ENCODE measurements at regions not wholly inside any gene's neighbourhood (a gene's known extent, or its start where the extent isn't known, plus 50 kb on each side); places are given as distances from the start of the nearest gene placed in this dataset.

DNA sequence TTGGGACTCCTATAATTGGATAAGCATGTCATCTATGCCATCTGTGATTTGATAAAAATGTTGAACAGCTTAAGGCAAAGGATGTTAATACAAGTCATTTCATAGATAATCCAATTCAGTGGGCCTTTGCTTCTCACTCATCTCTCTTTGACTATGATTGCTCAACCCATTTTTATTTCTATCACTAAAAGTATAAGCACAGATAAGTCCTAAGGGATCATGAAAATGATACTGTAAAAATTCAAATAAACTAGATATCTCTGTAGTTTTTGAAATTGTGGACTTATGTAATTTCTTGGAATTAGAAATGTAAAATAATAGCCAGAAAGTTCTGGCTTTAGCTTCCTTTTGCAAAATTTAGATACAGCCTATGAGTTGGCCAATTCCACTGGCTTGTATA is 440.3 kb downstream of the POM121L12 start:
- H3K9me3 Mint-ChIP-seq = no peaks in the 10 kb centered on the region
- H3K27ac Mint-ChIP-seq = no peak overlapping the region
- Histone ChIP-seq H3K9ac (ENCODE audit: extremely low read depth, low read length, poor library complexity, severe bottlenecking) (no peak overlapping the region), H3K36me3 (ENCODE audit: control insufficient read depth, insufficient read depth, low read length) (no peaks in the 10 kb centered on the region), H3K4me3 (ENCODE audit: low read length) (no peak overlapping the region), H3K4me1 (ENCODE audit: control insufficient read depth, insufficient read depth, low read length) (peaks cover 9% of the 10 kb centered on the region), H3K27me3 (ENCODE audit: control insufficient read depth, insufficient read depth, low read length, poor library complexity, severe bottlenecking) (no peaks in the 10 kb centered on the region), H3K27ac (ENCODE audit: low read depth, low read length) (no peak overlapping the region), H3K9me3 (ENCODE audit: control insufficient read depth, low read length) (no peaks in the 10 kb centered on the region)
- peaks cover 12% of the 10 kb centered on the region for H3K4me1 Mint-ChIP-seq
- H3K4me3 Mint-ChIP-seq = no peak overlapping the region
- no peak for DNase-seq
- TF ChIP-seq, protein P1, sequence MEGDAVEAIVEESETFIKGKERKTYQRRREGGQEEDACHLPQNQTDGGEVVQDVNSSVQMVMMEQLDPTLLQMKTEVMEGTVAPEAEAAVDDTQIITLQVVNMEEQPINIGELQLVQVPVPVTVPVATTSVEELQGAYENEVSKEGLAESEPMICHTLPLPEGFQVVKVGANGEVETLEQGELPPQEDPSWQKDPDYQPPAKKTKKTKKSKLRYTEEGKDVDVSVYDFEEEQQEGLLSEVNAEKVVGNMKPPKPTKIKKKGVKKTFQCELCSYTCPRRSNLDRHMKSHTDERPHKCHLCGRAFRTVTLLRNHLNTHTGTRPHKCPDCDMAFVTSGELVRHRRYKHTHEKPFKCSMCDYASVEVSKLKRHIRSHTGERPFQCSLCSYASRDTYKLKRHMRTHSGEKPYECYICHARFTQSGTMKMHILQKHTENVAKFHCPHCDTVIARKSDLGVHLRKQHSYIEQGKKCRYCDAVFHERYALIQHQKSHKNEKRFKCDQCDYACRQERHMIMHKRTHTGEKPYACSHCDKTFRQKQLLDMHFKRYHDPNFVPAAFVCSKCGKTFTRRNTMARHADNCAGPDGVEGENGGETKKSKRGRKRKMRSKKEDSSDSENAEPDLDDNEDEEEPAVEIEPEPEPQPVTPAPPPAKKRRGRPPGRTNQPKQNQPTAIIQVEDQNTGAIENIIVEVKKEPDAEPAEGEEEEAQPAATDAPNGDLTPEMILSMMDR (conservative IDR thresholded peaks at IDR 0.05) = no peak
- no peaks in the 10 kb centered on the region for H3K27me3 Mint-ChIP-seq (ENCODE audit: insufficient read depth)
- H3K36me3 Mint-ChIP-seq (ENCODE audit: low read depth) = no peaks in the 10 kb centered on the region

DNA sequence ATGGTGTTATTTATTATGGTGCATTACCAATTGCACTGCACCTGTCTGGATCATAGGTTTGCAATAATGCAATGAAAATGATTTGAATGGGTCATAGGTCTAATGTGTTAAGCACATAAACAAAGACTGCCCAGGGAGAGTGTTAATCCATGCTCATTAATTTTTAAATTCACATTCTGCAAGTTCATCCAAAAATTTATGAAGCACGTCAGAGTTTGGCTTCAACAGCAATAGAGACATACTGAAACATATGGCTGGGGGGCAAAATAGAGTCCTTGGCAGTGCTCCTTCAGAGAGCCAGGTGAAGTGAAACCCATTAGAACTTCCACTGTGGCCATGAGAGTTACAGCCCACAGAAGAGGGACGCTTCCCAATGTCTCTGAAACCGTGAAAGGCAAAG is 441.1 kb downstream of the POM121L12 start:
- no peaks in the 10 kb centered on the region for H3K9me3 Mint-ChIP-seq
- WGBS, 2 experiments (ENCODE audit: insufficient coverage in 1 of 2, insufficient read length in 1 of 2) = 90 to 100% methylated on average over 1 to 3 of the region's 3 CpGs

DNA sequence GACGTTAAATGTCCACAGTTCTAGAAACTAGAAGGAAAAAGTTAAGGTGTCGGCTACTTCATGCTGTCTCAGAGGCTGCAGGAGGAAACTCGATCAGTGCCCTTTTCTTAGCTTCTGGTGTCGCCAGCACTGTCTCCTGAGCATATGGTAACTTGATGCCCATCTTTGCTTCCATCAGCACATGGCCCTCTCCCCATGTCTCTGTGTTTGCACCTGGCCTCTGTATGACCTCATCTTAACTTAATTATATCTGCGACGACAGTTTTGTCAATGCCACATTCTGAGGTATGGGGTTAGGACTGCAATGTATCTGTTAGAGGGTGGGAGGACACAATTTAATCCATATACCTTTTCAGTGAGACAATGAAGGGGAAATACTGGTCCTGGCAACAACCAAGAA is 449.9 kb downstream of the POM121L12 start:
- no peak for DNase-seq
- Histone ChIP-seq H3K9me3 (ENCODE audit: control insufficient read depth, low read length) (no peaks in the 10 kb centered on the region), H3K36me3 (ENCODE audit: control insufficient read depth, insufficient read depth, low read length) (no peaks in the 10 kb centered on the region), H3K4me1 (ENCODE audit: control insufficient read depth, insufficient read depth, low read length) (no peaks in the 10 kb centered on the region), H3K9ac (ENCODE audit: extremely low read depth, low read length, poor library complexity, severe bottlenecking) (no peak overlapping the region), H3K4me3 (ENCODE audit: low read length) (no peak overlapping the region), H3K27me3 (ENCODE audit: control insufficient read depth, insufficient read depth, low read length, poor library complexity, severe bottlenecking) (no peaks in the 10 kb centered on the region), H3K27ac (ENCODE audit: low read depth, low read length) (no peak overlapping the region)
- TF ChIP-seq, protein P1 (conservative IDR thresholded peaks at IDR 0.05) = no peak
- Mint-ChIP-seq H3K4me3 (no peak overlapping the region), H3K4me1 (no peaks in the 10 kb centered on the region), H3K36me3 (ENCODE audit: low read depth) (no peaks in the 10 kb centered on the region), H3K27ac (no peak overlapping the region), H3K9me3 (no peaks in the 10 kb centered on the region), H3K27me3 (ENCODE audit: insufficient read depth) (no peaks in the 10 kb centered on the region)
- WGBS, 2 experiments (ENCODE audit: insufficient coverage in 1 of 2, insufficient read length in 1 of 2) = 93 to 94% methylated on average over 4 to 6 of the region's 6 CpGs

More for the DNA sequence above, 441.1 kb downstream of the POM121L12 start:
- TF ChIP-seq, protein P1 (conservative IDR thresholded peaks at IDR 0.05) = no peak
- no peak overlapping the region for H3K4me3 ChIP-seq (ENCODE audit: low read length)
- Mint-ChIP-seq H3K36me3 (ENCODE audit: low read depth) (no peaks in the 10 kb centered on the region), H3K4me3 (no peak overlapping the region), H3K4me1 (peaks cover 12% of the 10 kb centered on the region), H3K27me3 (ENCODE audit: insufficient read depth) (no peaks in the 10 kb centered on the region), H3K27ac (no peak overlapping the region)
- H3K9me3 ChIP-seq (ENCODE audit: control insufficient read depth, low read length) = no peaks in the 10 kb centered on the region
- H3K27ac ChIP-seq (ENCODE audit: low read depth, low read length) = no peak overlapping the region
- H3K4me1 ChIP-seq (ENCODE audit: control insufficient read depth, insufficient read depth, low read length) = peaks cover 9% of the 10 kb centered on the region
- H3K27me3 ChIP-seq (ENCODE audit: control insufficient read depth, insufficient read depth, low read length, poor library complexity, severe bottlenecking) = no peaks in the 10 kb centered on the region
- no peak for DNase-seq
- no peaks in the 10 kb centered on the region for H3K36me3 ChIP-seq (ENCODE audit: control insufficient read depth, insufficient read depth, low read length)
- H3K9ac ChIP-seq (ENCODE audit: extremely low read depth, low read length, poor library complexity, severe bottlenecking) = no peak overlapping the region
